GM12891 (cell line): ENCODE measurements at regions not wholly inside any gene's neighbourhood (a gene's known extent, or its start where the extent isn't known, plus 50 kb on each side); places are given as distances from the start of the nearest gene placed in this dataset.

Experiments
- PAX5 ChIP-seq: IDR thresholded peaks from 2 replicates; pipeline ENCODE4 v1.6.1; 2011; ENCODE audit warnings: low read length, moderate library complexity, mild to moderate bottlenecking; ENCODE audit not compliant: insufficient read depth, severe bottlenecking
- POLR2A ChIP-seq: IDR thresholded peaks from 2 replicates; pipeline ENCODE4 v1.6.1; 2011; ENCODE audit warnings: low read depth, low read length, control low read depth
- POLR2AphosphoS5 ChIP-seq: IDR thresholded peaks from 2 replicates; pipeline ENCODE4 v1.6.1; 2011; ENCODE audit warnings: low read depth, low read length, control low read depth
- SPI1 ChIP-seq: IDR thresholded peaks from 2 replicates; pipeline ENCODE4 v1.6.1; 2011; ENCODE audit warnings: low read depth, low read length, control low read depth
- TAF1 ChIP-seq: IDR thresholded peaks from 2 replicates; pipeline ENCODE4 v1.6.1; 2011; ENCODE audit warnings: low read depth, low read length, control low read depth

GRCh38 chr5:2634399-2635176, 116.9 kb downstream of the IRX2 start:
- TF ChIP-seq TAF1 (no peak), POLR2AphosphoS5 (no peak), SPI1 (no peak), POLR2A (no peak), PAX5 (no peak)
